DND-41 (cell line): ENCODE measurements at regions not wholly inside any gene's neighbourhood (a gene's known extent, or its start where the extent isn't known, plus 50 kb on each side); places are given as distances from the start of the nearest gene placed in this dataset.
"Not testable (repeated sequence)": the region's sequence is repeated elsewhere in the genome, so short reads cannot be mapped to it uniquely, and the experiment has no call there.

Experiments used
- ATAC-seq: fragments of 200-7000 bp; cut with Tn5 transposase; 3 replicates; pipeline ENCODE4 v1.9.1; 2021; ENCODE audit warnings: low read depth; ENCODE audit not compliant: insufficient read depth
- DNase-seq: peaks from one replicate; pipeline ENCODE4 v3.0.0-alpha.2; 2020
- H2AFZ ChIP-seq: 2 replicates; pipeline ENCODE4 v1.6.0; 2012; ENCODE audit warnings: low read depth, low read length
- H3K27ac ChIP-seq: 2 replicates; pipeline ENCODE4 v1.5.1; 2012; ENCODE audit warnings: low read length, inconsistent platforms
- H3K27me3 ChIP-seq: fragments of 200-600 bp; sonication (generic); 2 replicates; pipeline ENCODE4 v1.6.0; 2012; ENCODE audit warnings: low read length, mild to moderate bottlenecking, inconsistent platforms; ENCODE audit not compliant: insufficient read depth, poor library complexity
- H3K36me3 ChIP-seq: 2 replicates; pipeline ENCODE4 v1.5.1; 2012; ENCODE audit warnings: low read length, inconsistent platforms; ENCODE audit not compliant: insufficient read depth
- H3K4me1 ChIP-seq: 2 replicates; pipeline ENCODE4 v1.5.1; 2012; ENCODE audit warnings: mild to moderate bottlenecking, low read length; ENCODE audit not compliant: insufficient read depth
- H3K4me2 ChIP-seq: 2 replicates; pipeline ENCODE4 v1.6.0; 2012; ENCODE audit warnings: mild to moderate bottlenecking, moderate library complexity, low read length, inconsistent platforms; ENCODE audit not compliant: insufficient read depth
- H3K4me3 ChIP-seq, 2 experiments: fragments of 200-600 bp in 1 of 2; shearing (Covaris generic) in 1 of 2; 2 replicates each; pipeline ENCODE4 v1.5.1; 2012 to 2016; ENCODE audit warnings: inconsistent platforms in 2 of 2, low read length in 2 of 2, mild to moderate bottlenecking in 2 of 2, low read depth in 1 of 2, moderate library complexity in 1 of 2
- H3K79me2 ChIP-seq: 2 replicates; pipeline ENCODE4 v1.6.0; 2012; ENCODE audit warnings: low read length, inconsistent platforms; ENCODE audit not compliant: insufficient read depth
- H3K9ac ChIP-seq: 2 replicates; pipeline ENCODE4 v1.6.0; 2012; ENCODE audit warnings: low read depth, mild to moderate bottlenecking, inconsistent platforms, low read length, moderate library complexity
- H3K9me3 ChIP-seq: 2 replicates; pipeline ENCODE4 v1.5.1; 2012; ENCODE audit warnings: low read length, moderate library complexity, mild to moderate bottlenecking, inconsistent platforms; ENCODE audit not compliant: insufficient read depth, severe bottlenecking
- H4K20me1 ChIP-seq: 2 replicates; pipeline ENCODE4 v1.6.0; 2012; ENCODE audit warnings: low read length; ENCODE audit not compliant: insufficient read depth
- EZH2 ChIP-seq: IDR thresholded peaks from 3 replicates; pipeline ENCODE4 v1.6.1; 2012; ENCODE audit warnings: borderline replicate concordance, low read depth, mild to moderate bottlenecking, moderate library complexity, low read length, inconsistent platforms; ENCODE audit not compliant: severe bottlenecking
- TF ChIP-seq, protein P1 (sequence below): IDR thresholded peaks from 2 replicates; pipeline ENCODE4 v1.5.1; 2012; ENCODE audit warnings: borderline replicate concordance, low read length, moderate library complexity, mild to moderate bottlenecking; ENCODE audit not compliant: poor library complexity, severe bottlenecking; ENCODE audit errors: extremely low read depth

DNA sequence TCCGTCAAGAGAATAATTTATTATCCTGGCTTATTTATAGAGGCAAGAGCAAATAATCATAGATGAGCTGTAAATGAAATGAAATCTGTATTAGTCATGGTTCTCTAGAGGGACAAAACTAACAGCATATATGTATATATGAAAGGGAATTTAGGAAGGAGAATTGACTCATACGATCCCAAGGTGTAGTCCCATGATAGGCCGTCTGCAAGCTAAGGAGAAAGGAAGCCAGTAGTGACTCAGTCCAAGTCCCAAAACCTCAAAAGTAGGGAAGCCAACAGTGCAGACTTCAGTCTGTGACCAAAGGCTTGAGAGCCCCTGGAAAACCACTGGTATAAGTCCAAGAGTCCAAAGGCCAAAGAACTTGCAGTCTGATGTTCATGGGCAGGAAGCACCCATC lies 515.9 kb upstream of the CYLC2 start:
- DNase-seq: no peak
- TF ChIP-seq, protein P1, sequence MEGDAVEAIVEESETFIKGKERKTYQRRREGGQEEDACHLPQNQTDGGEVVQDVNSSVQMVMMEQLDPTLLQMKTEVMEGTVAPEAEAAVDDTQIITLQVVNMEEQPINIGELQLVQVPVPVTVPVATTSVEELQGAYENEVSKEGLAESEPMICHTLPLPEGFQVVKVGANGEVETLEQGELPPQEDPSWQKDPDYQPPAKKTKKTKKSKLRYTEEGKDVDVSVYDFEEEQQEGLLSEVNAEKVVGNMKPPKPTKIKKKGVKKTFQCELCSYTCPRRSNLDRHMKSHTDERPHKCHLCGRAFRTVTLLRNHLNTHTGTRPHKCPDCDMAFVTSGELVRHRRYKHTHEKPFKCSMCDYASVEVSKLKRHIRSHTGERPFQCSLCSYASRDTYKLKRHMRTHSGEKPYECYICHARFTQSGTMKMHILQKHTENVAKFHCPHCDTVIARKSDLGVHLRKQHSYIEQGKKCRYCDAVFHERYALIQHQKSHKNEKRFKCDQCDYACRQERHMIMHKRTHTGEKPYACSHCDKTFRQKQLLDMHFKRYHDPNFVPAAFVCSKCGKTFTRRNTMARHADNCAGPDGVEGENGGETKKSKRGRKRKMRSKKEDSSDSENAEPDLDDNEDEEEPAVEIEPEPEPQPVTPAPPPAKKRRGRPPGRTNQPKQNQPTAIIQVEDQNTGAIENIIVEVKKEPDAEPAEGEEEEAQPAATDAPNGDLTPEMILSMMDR: no peak
- TF ChIP-seq EZH2: no peak
- Histone ChIP-seq H3K4me3 (no peak overlapping the region), H3K27ac (no peak overlapping the region), H2AFZ (no peak overlapping the region), H3K9ac (no peak overlapping the region), H3K27me3 (no peaks in the 10 kb centered on the region), H3K36me3 (no peaks in the 10 kb centered on the region), H3K4me2 (no peak overlapping the region), H3K79me2 (no peaks in the 10 kb centered on the region), H3K4me1 (no peaks in the 10 kb centered on the region), H3K9me3 (no peaks in the 10 kb centered on the region), H4K20me1 (no peaks in the 10 kb centered on the region)
- no peak for ATAC-seq

DNA sequence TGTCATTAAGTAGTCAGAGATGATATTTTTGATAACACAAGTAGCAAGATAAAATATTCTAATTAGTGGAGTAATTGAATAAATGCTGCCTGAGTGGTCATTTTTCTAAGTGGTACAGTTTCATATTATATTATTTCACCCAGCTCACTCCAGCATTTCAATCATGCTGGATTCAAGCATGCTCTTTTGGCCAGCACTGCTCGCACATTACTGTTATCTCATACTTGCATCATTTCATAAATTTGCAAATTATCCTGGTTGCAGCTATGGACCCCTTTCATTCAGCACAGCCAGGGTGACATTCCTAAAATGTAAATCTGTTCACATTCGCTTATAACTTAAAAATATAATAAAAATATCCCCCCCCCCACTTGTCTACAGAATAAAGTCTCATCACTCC lies 520.8 kb upstream of the CYLC2 start:
- Histone ChIP-seq H3K79me2 (no peaks in the 10 kb centered on the region), H3K36me3 (no peaks in the 10 kb centered on the region), H3K9ac (no peak overlapping the region), H3K4me3 (no peak overlapping the region), H3K9me3 (no peaks in the 10 kb centered on the region), H2AFZ (no peak overlapping the region), H3K4me1 (no peaks in the 10 kb centered on the region), H3K27ac (no peak overlapping the region), H3K27me3 (no peaks in the 10 kb centered on the region), H3K4me2 (no peak overlapping the region), H4K20me1 (no peaks in the 10 kb centered on the region)
- DNase-seq (no peak), ATAC-seq (no peak)
- TF ChIP-seq, protein P1: no peak
- TF ChIP-seq EZH2: no peak

DNA sequence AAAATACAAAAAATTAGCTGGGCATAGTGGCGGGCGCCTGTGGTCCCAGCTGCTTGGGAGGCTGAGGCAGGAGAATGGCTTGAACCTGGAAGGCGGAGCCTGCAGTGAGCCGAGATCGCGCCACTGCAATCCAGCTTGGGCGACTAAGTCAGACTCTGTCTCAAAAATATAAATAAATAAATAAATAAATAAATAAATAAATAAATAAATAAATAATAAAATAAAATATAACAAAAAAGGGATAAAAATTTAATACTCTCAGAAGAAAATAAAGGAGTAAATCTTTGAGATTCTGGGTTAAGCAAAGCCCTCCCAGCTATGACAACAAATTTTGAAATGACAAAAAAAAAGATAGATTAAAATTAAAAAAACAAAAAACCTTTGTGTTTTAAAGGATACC lies 525.7 kb upstream of the CYLC2 start:
- H2AFZ ChIP-seq, H3K9me3 ChIP-seq, H3K4me2 ChIP-seq, H3K4me1 ChIP-seq, H3K36me3 ChIP-seq, H3K4me3 ChIP-seq, H3K27me3 ChIP-seq, H3K79me2 ChIP-seq, DNase-seq, H3K27ac ChIP-seq, H4K20me1 ChIP-seq, ATAC-seq, H3K9ac ChIP-seq: not testable (repeated sequence)

DNA sequence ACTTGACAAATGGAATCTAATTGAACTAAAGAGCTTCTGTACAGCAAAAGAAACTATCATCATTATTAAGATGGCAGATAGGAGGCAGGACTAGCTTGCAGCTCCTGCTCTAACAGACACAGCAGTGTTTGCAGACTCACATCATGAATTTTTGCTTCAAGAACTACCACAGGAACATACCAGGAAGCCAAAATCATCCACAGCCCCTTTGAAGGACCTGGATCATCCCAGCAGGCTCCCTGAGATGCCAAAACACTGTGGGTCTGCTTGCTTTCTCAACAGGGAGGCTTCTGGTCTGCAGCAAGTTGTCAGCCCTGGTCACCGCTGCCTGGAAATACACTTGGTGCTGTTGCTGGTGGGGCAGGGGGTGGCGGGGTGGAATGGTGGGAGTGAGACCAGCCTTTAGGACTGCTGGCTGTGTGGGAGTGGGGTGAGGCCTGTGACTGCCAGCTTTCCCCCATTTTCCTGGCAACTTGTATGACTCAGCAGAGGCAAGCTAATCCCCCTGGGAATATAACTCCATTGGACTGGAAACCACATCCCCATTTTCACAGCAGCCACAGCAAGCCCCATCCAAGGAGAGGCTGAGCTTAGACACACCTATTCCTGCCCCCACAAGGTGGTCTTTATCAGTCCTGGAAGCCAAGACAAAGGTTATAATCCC lies 533.8 kb upstream of the CYLC2 start:
- Histone ChIP-seq H3K27me3 (no peaks in the 10 kb centered on the region), H3K36me3 (no peaks in the 10 kb centered on the region), H3K79me2 (no peaks in the 10 kb centered on the region), H3K9ac (no peak overlapping the region), H4K20me1 (no peaks in the 10 kb centered on the region), H3K9me3 (no peaks in the 10 kb centered on the region), H3K4me3 (no peak overlapping the region), H3K4me2 (no peak overlapping the region), H2AFZ (no peak overlapping the region), H3K27ac (no peak overlapping the region), H3K4me1 (no peaks in the 10 kb centered on the region)
- ATAC-seq (no peak), DNase-seq (no peak)
- TF ChIP-seq EZH2: no peak
- TF ChIP-seq, protein P1: no peak
